ENCODE measurements at regions not wholly inside any gene's neighbourhood (a gene's known extent, or its start where the extent isn't known, plus 50 kb on each side); places are given as distances from the start of the nearest gene placed in this dataset.

DNA sequence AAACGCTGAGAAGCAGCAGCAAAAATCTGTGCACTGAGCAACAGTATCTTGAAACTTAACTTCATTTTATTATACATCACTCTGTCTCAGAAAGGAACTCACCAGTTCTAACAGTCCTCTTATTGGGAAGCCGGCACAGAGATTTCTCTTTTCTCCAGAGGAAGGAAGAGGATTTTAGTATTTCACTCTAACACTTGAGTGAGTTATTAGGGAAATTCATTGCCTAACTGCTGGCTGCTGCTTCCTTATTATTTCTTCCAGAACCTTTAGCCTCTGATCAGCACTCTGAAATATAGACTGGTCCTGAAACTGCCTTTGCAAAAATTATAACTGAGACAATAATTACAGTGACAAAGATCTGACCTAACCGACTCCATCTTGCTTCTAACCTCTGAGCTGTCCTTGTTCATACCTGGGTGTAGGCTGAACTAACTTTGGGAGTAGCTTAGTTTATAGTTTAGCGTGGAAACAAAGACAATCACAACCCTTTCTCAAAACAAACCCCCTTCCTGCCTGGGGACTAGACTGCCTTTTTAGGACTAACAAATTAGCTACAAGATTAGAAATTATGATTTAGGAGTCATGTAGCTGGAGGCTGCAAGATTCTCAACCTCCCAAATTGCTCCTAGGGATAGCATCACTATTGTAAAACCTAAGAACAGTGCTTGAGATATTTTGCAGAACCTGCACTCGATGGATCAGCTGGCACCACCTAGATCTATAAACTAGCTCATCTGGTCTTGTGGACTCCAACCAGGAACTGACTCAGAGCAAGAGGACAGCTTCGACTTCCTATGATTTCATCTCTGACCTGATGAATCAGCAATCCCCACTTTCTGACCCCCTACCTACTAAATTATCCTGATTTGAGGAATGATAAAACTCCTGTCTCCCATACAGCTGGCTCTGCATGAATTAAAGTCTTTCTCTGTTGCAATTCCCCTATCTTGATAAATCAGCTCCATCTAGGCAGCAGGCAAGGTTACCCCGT is 117.5 kb downstream of the DYRK2 start:
- no peak overlapping the region for H3K4me3 ChIP-seq (ENCODE audit: low read depth, low read length)
- DNase-seq (ENCODE audit: low read depth), result no peak
- TF ChIP-seq, protein P1, sequence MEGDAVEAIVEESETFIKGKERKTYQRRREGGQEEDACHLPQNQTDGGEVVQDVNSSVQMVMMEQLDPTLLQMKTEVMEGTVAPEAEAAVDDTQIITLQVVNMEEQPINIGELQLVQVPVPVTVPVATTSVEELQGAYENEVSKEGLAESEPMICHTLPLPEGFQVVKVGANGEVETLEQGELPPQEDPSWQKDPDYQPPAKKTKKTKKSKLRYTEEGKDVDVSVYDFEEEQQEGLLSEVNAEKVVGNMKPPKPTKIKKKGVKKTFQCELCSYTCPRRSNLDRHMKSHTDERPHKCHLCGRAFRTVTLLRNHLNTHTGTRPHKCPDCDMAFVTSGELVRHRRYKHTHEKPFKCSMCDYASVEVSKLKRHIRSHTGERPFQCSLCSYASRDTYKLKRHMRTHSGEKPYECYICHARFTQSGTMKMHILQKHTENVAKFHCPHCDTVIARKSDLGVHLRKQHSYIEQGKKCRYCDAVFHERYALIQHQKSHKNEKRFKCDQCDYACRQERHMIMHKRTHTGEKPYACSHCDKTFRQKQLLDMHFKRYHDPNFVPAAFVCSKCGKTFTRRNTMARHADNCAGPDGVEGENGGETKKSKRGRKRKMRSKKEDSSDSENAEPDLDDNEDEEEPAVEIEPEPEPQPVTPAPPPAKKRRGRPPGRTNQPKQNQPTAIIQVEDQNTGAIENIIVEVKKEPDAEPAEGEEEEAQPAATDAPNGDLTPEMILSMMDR (IDR thresholded peaks at IDR 0.05; ENCODE audit: low read depth, low read length, missing control alignments), result no peak

DNA sequence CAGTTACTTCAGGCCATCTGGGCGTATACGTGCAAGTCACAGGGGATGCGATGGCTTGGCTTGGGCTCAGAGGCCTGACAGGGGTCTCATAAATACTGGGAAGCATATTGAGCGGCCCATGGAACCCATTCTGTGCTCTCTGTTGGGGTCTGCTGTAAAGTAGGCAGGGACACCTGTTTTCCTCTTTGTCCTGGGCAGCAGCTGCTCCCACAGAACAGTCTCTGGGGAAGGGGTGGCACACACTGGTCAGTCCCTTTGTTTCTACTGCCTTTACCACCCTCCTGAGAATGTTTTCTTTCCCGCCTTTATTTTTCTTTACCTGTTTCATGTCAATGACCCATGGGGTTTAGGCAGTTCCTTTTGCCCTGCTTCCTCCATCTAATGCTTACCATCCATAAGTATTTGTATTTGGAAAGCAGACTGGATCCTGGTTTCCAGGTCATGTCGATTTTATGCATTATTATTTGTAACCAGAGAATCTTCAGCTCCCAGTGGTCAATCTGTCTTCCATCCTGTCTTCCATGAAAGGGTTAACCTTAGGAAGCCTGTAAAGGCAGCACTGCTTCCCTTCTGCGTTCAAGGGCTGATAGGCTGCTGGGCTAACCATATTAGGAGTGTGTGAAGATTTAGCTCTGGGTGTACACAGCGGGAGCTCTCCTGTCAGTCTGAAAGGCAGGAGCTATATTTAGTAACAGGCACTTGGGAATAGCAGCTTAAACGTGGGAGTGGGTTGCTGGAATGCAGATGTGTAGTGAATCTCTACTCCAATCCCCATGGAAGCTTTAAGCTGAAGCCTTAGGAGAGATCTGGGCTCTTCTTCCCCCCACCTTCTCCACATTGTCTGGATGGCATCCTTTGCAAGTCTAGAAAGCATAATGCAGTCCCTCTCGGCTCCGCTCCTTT is 124.0 kb downstream of the DYRK2 start:
- TF ChIP-seq, protein P1 (IDR thresholded peaks at IDR 0.05; ENCODE audit: low read depth, low read length, missing control alignments), result no peak
- DNase-seq (ENCODE audit: low read depth), result no peak
- H3K4me3 ChIP-seq (ENCODE audit: low read depth, low read length), result no peak overlapping the region

DNA sequence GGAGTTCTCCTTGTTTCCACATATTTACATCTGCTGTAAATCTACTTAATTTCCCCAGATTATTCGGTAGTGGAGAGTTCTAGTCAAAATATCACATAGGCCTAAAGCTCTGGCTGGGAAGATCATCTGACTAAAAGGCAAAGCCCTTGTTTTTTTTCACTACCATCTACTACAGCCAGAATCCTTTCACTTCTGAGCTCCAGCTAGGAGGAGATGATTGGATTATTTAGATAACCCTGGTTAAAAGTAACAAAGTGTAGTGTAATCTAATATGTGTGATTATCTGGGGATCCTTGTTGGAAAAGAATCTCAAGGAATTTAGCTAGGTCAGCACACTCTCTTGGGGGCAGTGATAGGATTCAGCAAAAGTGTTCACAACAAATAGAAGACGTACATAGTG is 125.4 kb downstream of the DYRK2 start:
- no peak for DNase-seq (ENCODE audit: low read depth)
- TF ChIP-seq, protein P1 (IDR thresholded peaks at IDR 0.05; ENCODE audit: low read depth, low read length, missing control alignments), result no peak

DNA sequence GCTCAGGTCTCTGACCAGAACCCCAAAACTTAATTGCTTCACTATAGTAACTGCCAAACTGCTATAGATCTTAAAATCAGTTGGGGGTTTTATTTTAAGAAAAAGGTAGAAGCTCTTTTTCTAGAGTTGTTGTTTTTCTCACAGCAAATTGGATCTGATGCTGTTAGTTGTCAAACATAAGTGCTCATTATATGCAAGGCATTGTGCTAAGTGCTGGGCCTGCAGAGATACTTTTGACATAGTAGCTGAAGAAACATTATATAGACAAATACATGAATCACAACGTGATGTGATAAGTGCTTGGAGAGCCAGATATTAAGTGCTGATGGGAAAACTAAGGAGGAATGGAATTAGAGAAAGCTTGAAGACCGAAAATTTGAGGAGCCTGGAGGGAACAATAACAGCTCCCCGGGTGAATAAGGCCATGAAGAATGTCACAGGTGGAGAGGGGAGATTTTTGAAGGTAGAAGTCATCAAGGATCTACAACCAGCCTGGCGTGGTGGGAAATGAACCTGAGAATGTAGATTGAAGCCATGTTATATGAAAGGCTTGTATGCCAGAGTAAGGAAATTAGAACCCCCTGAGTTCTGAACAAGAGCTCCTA is 126.5 kb downstream of the DYRK2 start:
- TF ChIP-seq, protein P1 (IDR thresholded peaks at IDR 0.05; ENCODE audit: low read depth, low read length, missing control alignments), result no peak
- H3K4me3 ChIP-seq (ENCODE audit: low read depth, low read length), result no peak overlapping the region
- no peak for DNase-seq (ENCODE audit: low read depth)

More for the DNA sequence above, 125.4 kb downstream of the DYRK2 start:
- no peak overlapping the region for H3K4me3 ChIP-seq (ENCODE audit: low read depth, low read length)

DNA sequence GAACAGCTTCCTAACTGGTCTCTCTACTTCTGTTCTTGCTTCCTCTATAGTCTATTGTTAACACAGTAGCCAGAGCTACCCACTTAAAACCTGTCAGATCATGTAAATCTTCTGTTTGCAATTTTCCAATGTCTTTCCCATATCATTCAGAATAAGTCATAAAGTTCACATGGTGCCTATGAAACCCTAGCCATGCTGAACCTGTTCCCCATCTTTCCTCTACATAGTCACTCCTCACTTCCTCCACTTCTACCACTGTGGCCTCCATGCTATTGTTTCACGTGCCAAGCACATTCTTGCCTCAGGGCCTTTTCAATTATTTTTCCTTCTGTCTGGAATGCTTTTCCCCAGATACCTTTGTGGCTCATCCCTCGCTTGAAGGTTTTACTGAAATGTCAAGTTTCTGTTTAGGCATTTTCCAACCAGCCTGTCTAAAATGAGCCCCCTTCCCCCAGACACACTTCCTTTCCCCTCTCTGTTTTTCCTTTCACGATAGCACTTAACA is 132.1 kb downstream of the DYRK2 start:
- DNase-seq (ENCODE audit: low read depth), result no peak
- no peak overlapping the region for H3K4me3 ChIP-seq (ENCODE audit: low read depth, low read length)
- TF ChIP-seq, protein P1 (IDR thresholded peaks at IDR 0.05; ENCODE audit: low read depth, low read length, missing control alignments), result no peak

DNA sequence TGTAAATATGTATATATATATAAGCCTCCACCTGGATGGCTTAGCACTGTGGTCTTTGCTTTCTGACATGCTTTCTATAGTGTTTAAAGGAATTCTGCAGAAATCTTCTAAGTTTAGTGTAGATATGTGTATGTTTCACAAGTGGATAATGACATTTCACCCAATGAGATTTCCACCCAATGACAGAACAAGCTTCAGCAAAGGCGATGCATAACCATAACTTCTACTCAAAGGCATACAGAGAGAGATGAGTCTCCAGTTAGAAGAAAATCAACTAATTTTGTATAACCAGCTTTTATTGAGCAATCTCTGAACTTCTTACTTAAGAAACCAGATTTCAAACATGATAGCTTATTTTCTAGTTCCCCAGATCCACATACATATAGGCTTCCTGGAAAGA is 134.0 kb downstream of the DYRK2 start:
- TF ChIP-seq, protein P1 (IDR thresholded peaks at IDR 0.05; ENCODE audit: low read depth, low read length, missing control alignments), result no peak
- H3K4me3 ChIP-seq (ENCODE audit: low read depth, low read length), result no peak overlapping the region
- DNase-seq (ENCODE audit: low read depth), result no peak

Measured in GM12864 (cell line).